ENCODE measurements at regions not wholly inside any gene's neighbourhood (a gene's known extent, or its start where the extent isn't known, plus 50 kb on each side); places are given as distances from the start of the nearest gene placed in this dataset.

- Histone ChIP-seq H3K4me3 (ENCODE audit: low read depth in 1 of 2, low read length in 2 of 2) (no peak overlapping the region), H3K9me3 (ENCODE audit: control insufficient read depth in 2 of 2, insufficient read depth in 1 of 2, low read depth in 1 of 2, low read length in 1 of 2) (no peaks in the 10 kb centered on the region), H3K27ac (ENCODE audit: low read depth in 2 of 2, low read length in 1 of 2) (no peak overlapping the region), H3K4me1 (ENCODE audit: control insufficient read depth in 2 of 2, insufficient read depth in 2 of 2, low read length in 1 of 2) (no peaks in the 10 kb centered on the region), H3K36me3 (ENCODE audit: control insufficient read depth in 2 of 2, insufficient read depth in 2 of 2, low read length in 1 of 2) (no peaks in the 10 kb centered on the region), H3K27me3 (ENCODE audit: control insufficient read depth in 1 of 2, insufficient read depth in 2 of 2, low read length in 2 of 2) (no peaks in the 10 kb centered on the region)
- 29% methylated on average over 2 of the region's 2 CpGs for WGBS, 2 donors
These were observed 1318.9 kb downstream of the AACS start for GRCh38 chr12:126384026-126384564.

DNA sequence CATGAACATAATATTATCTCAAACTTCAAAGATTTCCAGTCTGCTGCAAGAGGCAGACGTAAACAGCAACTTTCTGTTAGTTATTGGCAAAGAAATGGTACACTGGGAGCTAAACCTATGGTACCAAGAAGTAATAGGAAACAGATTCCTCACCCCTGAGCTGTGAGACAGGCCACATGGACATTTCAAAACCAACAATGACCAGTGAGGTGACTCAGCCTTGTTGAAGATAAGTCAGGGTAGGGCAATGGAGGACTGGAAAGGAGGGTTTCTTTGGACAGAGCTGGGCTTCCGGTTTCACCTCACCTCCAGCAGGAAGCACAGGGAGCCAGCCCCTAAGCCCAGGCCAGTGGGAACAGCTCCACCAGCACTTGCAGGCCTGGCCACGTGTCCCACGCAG lies 1320.5 kb downstream of the AACS start:
- WGBS, 2 donors = 79 to 84% methylated on average over 4 of the region's 4 CpGs
- Histone ChIP-seq H3K9me3 (ENCODE audit: control insufficient read depth in 2 of 2, insufficient read depth in 1 of 2, low read depth in 1 of 2, low read length in 1 of 2) (no peaks in the 10 kb centered on the region), H3K36me3 (ENCODE audit: control insufficient read depth in 2 of 2, insufficient read depth in 2 of 2, low read length in 1 of 2) (no peaks in the 10 kb centered on the region), H3K27me3 (ENCODE audit: control insufficient read depth in 1 of 2, insufficient read depth in 2 of 2, low read length in 2 of 2) (no peaks in the 10 kb centered on the region), H3K27ac (ENCODE audit: low read depth in 2 of 2, low read length in 1 of 2) (no peak overlapping the region), H3K4me3 (ENCODE audit: low read depth in 1 of 2, low read length in 2 of 2) (no peak overlapping the region), H3K4me1 (ENCODE audit: control insufficient read depth in 2 of 2, insufficient read depth in 2 of 2, low read length in 1 of 2) (no peaks in the 10 kb centered on the region)

- Histone ChIP-seq H3K4me3 (ENCODE audit: low read depth in 1 of 2, low read length in 2 of 2) (no peak overlapping the region), H3K27me3 (ENCODE audit: control insufficient read depth in 1 of 2, insufficient read depth in 2 of 2, low read length in 2 of 2) (no peaks in the 10 kb centered on the region), H3K9me3 (ENCODE audit: control insufficient read depth in 2 of 2, insufficient read depth in 1 of 2, low read depth in 1 of 2, low read length in 1 of 2) (no peaks in the 10 kb centered on the region), H3K27ac (ENCODE audit: low read depth in 2 of 2, low read length in 1 of 2) (no peak overlapping the region), H3K36me3 (ENCODE audit: control insufficient read depth in 2 of 2, insufficient read depth in 2 of 2, low read length in 1 of 2) (no peaks in the 10 kb centered on the region), H3K4me1 (ENCODE audit: control insufficient read depth in 2 of 2, insufficient read depth in 2 of 2, low read length in 1 of 2) (no peaks in the 10 kb centered on the region)
- 27 to 37% methylated on average over 9 of the region's 9 CpGs for WGBS, 2 donors
These were observed 1324.1 kb downstream of the AACS start for GRCh38 chr12:126389220-126389841.

GRCh38 chr12:126389961-126390360 lies 1324.7 kb downstream of the AACS start:
- 66 to 68% methylated on average over 5 of the region's 5 CpGs for WGBS, 2 donors
- Histone ChIP-seq H3K27ac (ENCODE audit: low read depth in 2 of 2, low read length in 1 of 2) (no peak overlapping the region), H3K9me3 (ENCODE audit: control insufficient read depth in 2 of 2, insufficient read depth in 1 of 2, low read depth in 1 of 2, low read length in 1 of 2) (no peaks in the 10 kb centered on the region), H3K4me3 (ENCODE audit: low read depth in 1 of 2, low read length in 2 of 2) (no peak overlapping the region), H3K4me1 (ENCODE audit: control insufficient read depth in 2 of 2, insufficient read depth in 2 of 2, low read length in 1 of 2) (no peaks in the 10 kb centered on the region), H3K27me3 (ENCODE audit: control insufficient read depth in 1 of 2, insufficient read depth in 2 of 2, low read length in 2 of 2) (no peaks in the 10 kb centered on the region), H3K36me3 (ENCODE audit: control insufficient read depth in 2 of 2, insufficient read depth in 2 of 2, low read length in 1 of 2) (no peaks in the 10 kb centered on the region)

DNA sequence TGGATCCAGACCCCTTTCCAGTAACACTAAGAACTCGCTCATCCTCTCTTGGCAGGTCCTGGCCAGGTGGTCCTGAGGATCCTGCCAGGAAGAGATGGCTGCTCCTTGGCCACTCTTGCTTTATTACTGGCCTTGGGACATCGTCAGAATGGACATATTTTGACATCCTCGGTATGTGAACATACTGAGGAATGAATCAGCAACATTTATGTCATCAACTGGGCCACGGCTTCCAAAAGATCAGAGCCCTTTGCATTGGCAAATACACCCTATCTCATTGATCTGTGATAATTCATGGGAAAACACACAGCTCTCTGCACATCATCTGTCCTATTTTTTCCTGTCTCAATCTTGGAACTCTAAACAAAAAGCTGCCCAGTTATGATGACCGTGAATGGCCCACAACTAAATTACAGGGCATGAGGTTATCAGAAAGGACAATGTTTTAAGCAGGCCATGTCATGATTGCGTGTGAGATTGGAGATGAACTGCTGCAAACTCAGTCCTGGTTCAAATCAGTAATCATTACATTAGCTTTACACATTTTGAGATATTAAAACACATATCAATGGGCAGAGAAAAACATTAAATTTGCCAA lies 1325.8 kb downstream of the AACS start:
- H3K4me1 ChIP-seq (ENCODE audit: control insufficient read depth in 2 of 2, insufficient read depth in 2 of 2, low read length in 1 of 2) = no peaks in the 10 kb centered on the region
- no peaks in the 10 kb centered on the region for H3K9me3 ChIP-seq (ENCODE audit: control insufficient read depth in 2 of 2, insufficient read depth in 1 of 2, low read depth in 1 of 2, low read length in 1 of 2)
- H3K27me3 ChIP-seq (ENCODE audit: control insufficient read depth in 1 of 2, insufficient read depth in 2 of 2, low read length in 2 of 2) = no peaks in the 10 kb centered on the region
- H3K36me3 ChIP-seq (ENCODE audit: control insufficient read depth in 2 of 2, insufficient read depth in 2 of 2, low read length in 1 of 2) = no peaks in the 10 kb centered on the region
- no peak overlapping the region for H3K27ac ChIP-seq (ENCODE audit: low read depth in 2 of 2, low read length in 1 of 2)
- 69 to 76% methylated on average over 6 of the region's 6 CpGs for WGBS, 2 donors
- no peak overlapping the region for H3K4me3 ChIP-seq (ENCODE audit: low read depth in 1 of 2, low read length in 2 of 2)

DNA sequence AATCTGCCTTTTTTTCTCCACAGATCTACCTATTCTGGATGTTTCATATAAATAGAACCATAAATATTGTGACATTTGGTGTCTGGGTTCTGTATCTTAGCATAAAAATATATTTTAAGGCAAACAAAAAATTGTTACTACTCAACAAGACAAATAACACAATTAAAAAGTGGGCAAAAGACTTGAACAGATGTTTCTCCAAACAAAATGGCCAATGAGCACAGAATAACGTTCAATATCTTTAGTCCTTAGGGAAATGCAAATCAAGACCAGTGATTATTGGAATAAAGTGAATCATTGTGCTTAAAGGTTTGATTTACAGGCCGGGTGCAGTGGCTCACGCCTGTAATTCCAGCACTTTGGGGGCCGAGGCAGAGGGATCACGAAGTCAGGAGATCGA lies 1331.3 kb downstream of the AACS start:
- WGBS, 2 donors = 82 to 83% methylated on average over 6 of the region's 6 CpGs
- H3K27ac ChIP-seq (ENCODE audit: low read depth in 2 of 2, low read length in 1 of 2) = no peak overlapping the region
- H3K4me3 ChIP-seq (ENCODE audit: low read depth in 1 of 2, low read length in 2 of 2) = no peak overlapping the region
- no peaks in the 10 kb centered on the region for H3K9me3 ChIP-seq (ENCODE audit: control insufficient read depth in 2 of 2, insufficient read depth in 1 of 2, low read depth in 1 of 2, low read length in 1 of 2)
- no peaks in the 10 kb centered on the region for H3K4me1 ChIP-seq (ENCODE audit: control insufficient read depth in 2 of 2, insufficient read depth in 2 of 2, low read length in 1 of 2)
- H3K27me3 ChIP-seq (ENCODE audit: control insufficient read depth in 1 of 2, insufficient read depth in 2 of 2, low read length in 2 of 2) = no peaks in the 10 kb centered on the region
- H3K36me3 ChIP-seq (ENCODE audit: control insufficient read depth in 2 of 2, insufficient read depth in 2 of 2, low read length in 1 of 2) = no peaks in the 10 kb centered on the region

DNA sequence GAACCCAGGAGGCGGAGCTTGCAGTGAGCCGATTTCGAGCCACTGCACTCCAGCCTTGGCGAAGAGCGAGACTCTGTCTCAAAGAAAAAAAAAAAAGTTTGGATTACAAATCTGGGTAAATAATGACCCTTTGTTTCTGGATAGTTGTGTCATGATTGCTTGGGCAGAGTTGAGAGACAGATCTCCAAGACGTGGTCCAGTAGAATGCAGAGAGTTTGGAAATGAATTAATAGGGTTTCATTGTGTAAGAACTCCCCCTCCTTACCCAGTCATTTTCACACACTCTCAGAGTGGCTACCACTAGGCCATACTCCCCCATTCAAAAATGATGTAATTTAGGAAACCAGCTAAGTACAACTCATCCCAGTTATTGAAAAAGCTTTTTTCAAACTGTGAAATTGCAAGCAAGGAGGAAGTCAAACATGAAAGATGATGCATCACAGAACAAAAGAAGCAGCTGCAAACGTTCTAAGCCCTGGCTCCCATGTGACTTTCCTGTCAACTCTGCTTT lies 1331.9 kb downstream of the AACS start:
- WGBS, 2 donors = 57 to 64% methylated on average over 7 of the region's 7 CpGs
- H3K27ac ChIP-seq (ENCODE audit: low read depth in 2 of 2, low read length in 1 of 2) = no peak overlapping the region
- no peaks in the 10 kb centered on the region for H3K4me1 ChIP-seq (ENCODE audit: control insufficient read depth in 2 of 2, insufficient read depth in 2 of 2, low read length in 1 of 2)
- no peak overlapping the region for H3K4me3 ChIP-seq (ENCODE audit: low read depth in 1 of 2, low read length in 2 of 2)
- H3K27me3 ChIP-seq (ENCODE audit: control insufficient read depth in 1 of 2, insufficient read depth in 2 of 2, low read length in 2 of 2) = no peaks in the 10 kb centered on the region
- no peaks in the 10 kb centered on the region for H3K9me3 ChIP-seq (ENCODE audit: control insufficient read depth in 2 of 2, insufficient read depth in 1 of 2, low read depth in 1 of 2, low read length in 1 of 2)
- H3K36me3 ChIP-seq (ENCODE audit: control insufficient read depth in 2 of 2, insufficient read depth in 2 of 2, low read length in 1 of 2) = no peaks in the 10 kb centered on the region

- Histone ChIP-seq H3K27ac (ENCODE audit: low read depth in 2 of 2, low read length in 1 of 2) (no peak overlapping the region), H3K4me1 (ENCODE audit: control insufficient read depth in 2 of 2, insufficient read depth in 2 of 2, low read length in 1 of 2) (no peaks in the 10 kb centered on the region), H3K4me3 (ENCODE audit: low read depth in 1 of 2, low read length in 2 of 2) (no peak overlapping the region), H3K9me3 (ENCODE audit: control insufficient read depth in 2 of 2, insufficient read depth in 1 of 2, low read depth in 1 of 2, low read length in 1 of 2) (no peaks in the 10 kb centered on the region), H3K27me3 (ENCODE audit: control insufficient read depth in 1 of 2, insufficient read depth in 2 of 2, low read length in 2 of 2) (no peaks in the 10 kb centered on the region), H3K36me3 (ENCODE audit: control insufficient read depth in 2 of 2, insufficient read depth in 2 of 2, low read length in 1 of 2) (no peaks in the 10 kb centered on the region)
- 79 to 86% methylated on average over 1 of the region's 1 CpG for WGBS, 2 donors
These were observed 1332.4 kb downstream of the AACS start for GRCh38 chr12:126397660-126398059.

DNA sequence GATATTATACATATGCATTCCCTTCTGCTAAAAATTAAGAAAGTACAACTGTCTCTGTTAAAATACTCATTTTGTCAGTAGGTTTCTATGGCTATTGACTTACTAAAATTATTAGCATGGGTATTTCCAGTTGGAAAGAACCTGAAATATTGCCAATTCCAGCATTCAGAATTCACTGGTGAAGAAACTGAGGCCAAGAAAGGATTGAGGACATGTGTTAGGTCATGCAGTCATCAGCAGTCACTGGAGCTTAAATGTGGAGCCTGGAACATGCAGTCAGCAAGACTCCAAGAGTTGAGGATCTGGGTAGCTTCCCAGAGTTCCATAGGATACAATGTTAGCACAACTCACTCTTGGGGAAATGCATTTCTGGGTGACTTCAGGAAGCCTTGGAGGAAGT lies 1335.6 kb downstream of the AACS start:
- Histone ChIP-seq H3K4me3 (ENCODE audit: low read depth in 1 of 2, low read length in 2 of 2) (no peak overlapping the region), H3K36me3 (ENCODE audit: control insufficient read depth in 2 of 2, insufficient read depth in 2 of 2, low read length in 1 of 2) (no peaks in the 10 kb centered on the region), H3K9me3 (ENCODE audit: control insufficient read depth in 2 of 2, insufficient read depth in 1 of 2, low read depth in 1 of 2, low read length in 1 of 2) (no peaks in the 10 kb centered on the region), H3K27ac (ENCODE audit: low read depth in 2 of 2, low read length in 1 of 2) (no peak overlapping the region), H3K27me3 (ENCODE audit: control insufficient read depth in 1 of 2, insufficient read depth in 2 of 2, low read length in 2 of 2) (no peaks in the 10 kb centered on the region), H3K4me1 (ENCODE audit: control insufficient read depth in 2 of 2, insufficient read depth in 2 of 2, low read length in 1 of 2) (no peaks in the 10 kb centered on the region)
